ENCODE measurements at regions not wholly inside any gene's neighbourhood (a gene's known extent, or its start where the extent isn't known, plus 50 kb on each side); places are given as distances from the start of the nearest gene placed in this dataset.

- TF ChIP-seq GLIS3 (CRISPR knock-in tag; IDR thresholded peaks at IDR 0.05) = no peak
- TF ChIP-seq CREB5 (CRISPR knock-in tag; IDR thresholded peaks at IDR 0.05; ENCODE audit: low read depth) = no peak
- TF ChIP-seq PATZ1 (CRISPR knock-in tag; IDR thresholded peaks at IDR 0.05; ENCODE audit: borderline replicate concordance) = no peak
- TF ChIP-seq ZFP30 (CRISPR knock-in tag; IDR thresholded peaks at IDR 0.05) = no peak
- no peak for TF ChIP-seq ZFP3 (CRISPR knock-in tag; IDR thresholded peaks at IDR 0.05)
Measured at GRCh38 chr4:54386693-54387092, 157.6 kb downstream of the PDGFRA start.

Data from SK-N-SH treated with all-trans-retinoic acid at 6 μM for 48 hours (cell line).